Stimulated activated CD4-positive, alpha-beta T cell treated with anti-CD3 and anti-CD28 coated beads, Interleukin-2, amount 100 ng/mL, for 24 hours (primary cell): ENCODE measurements at regions not wholly inside any gene's neighbourhood (a gene's known extent, or its start where the extent isn't known, plus 50 kb on each side); places are given as distances from the start of the nearest gene placed in this dataset.

Source experiments
- DNase-seq, 2 donors: peaks; one replicate each; pipeline ENCODE4 v3.0.0-alpha.2; 2020

GRCh38 chr2:147709655-147710054 lies 135.2 kb upstream of the ACVR2A start:
- no peak for DNase-seq

DNA sequence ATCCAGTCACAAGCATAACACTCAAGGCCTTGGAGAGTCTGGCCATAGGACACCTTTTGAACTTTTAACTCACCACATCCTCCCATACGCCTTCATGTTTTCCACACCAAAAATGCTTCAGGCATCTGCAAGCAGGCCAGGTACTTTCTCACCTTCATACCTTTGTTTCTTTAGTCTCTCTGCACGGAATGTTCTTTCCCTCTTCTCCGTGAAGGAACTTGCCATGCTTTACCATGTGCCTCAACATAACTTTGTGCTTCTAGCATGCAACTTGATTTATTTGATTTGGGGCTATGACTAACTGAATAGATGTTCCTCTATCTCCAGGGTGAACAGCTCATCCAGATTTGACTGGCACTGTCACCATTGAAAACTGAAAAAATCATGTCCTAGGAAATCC lies 141.7 kb upstream of the ACVR2A start:
- DNase-seq: no peak

DNA sequence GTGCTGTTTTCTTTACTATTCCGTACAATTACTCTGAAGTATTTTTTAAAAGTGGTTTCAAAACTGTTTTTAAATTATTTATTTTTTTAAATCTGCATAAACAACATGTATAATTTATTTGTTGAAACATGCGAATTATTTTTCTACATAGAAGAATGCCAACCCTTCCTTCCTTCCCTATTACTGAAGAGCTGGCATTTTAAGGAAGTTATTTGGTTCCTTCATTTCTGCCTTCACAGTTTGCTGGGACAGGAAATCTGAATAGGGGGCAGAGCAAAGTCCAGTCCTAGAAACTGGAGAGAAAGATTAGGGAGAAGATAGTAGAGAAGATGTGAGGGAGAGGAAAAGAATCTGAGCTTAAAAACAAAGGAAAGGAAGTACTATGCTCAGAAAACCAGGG lies 146.7 kb upstream of the ACVR2A start:
- no peak for DNase-seq

GRCh38 chr2:147696426-147696825 lies 148.4 kb upstream of the ACVR2A start:
- no peak for DNase-seq

GRCh38 chr2:147689220-147689909 lies 155.5 kb upstream of the ACVR2A start:
- DNase-seq: no peak

GRCh38 chr2:147688242-147688641 lies 156.6 kb upstream of the ACVR2A start:
- DNase-seq: no peak

- DNase-seq: no peak
Observed at GRCh38 chr2:147686365-147686764, 158.5 kb upstream of the ACVR2A start.

- no peak for DNase-seq
Observed at GRCh38 chr2:147684903-147685302, 159.9 kb upstream of the ACVR2A start.

- DNase-seq: no peak
Observed at GRCh38 chr2:147683380-147683779, 161.4 kb upstream of the ACVR2A start.

DNA sequence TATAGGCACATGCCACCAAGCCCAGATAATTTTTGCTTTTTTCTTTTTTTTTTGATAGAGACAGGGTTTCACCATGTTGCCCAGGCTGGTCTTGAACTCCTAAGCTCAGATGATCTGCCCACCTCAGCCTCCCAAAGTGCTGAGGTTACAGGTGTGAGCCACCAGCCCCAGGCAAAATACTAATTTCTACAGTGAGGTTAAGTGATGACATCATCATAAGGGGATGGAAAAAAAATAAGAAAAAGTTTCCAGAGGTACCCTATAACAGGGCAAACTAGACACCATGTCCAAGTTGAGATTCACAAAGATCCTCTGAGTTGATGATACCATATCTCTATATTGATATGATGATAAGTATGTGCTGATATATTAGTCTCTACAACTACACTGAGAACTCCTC lies 163.7 kb upstream of the ACVR2A start:
- DNase-seq: no peak

DNA sequence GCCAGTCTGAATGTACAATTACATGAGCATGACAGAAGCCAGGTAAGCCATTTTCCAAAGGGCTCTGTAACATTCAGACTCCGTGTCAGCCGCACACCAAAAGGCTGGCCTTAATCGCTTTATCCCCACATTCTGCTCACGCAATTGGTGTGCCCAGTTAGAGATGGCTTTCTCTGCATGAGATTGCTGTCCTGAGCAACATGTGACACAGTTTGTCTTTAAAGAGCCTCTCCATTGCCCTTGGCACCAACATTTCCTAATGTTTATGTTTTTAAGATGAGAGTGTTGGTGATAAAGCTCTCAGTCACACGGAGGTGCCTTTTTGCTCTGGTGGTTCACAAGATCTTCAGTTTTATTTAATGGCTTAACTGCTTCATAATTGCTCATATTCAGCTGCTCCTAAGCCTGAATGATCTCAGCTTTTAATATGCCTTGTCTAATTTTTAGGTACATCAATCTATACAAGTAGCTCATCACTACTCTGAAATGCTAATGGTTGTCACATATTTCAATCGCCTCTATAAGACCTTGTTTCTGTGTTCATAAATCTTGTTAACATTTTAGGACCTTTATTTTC lies 164.8 kb upstream of the ACVR2A start:
- DNase-seq: no peak

- DNase-seq: no peak
Observed at GRCh38 chr2:147679191-147679954, 165.5 kb upstream of the ACVR2A start.

DNA sequence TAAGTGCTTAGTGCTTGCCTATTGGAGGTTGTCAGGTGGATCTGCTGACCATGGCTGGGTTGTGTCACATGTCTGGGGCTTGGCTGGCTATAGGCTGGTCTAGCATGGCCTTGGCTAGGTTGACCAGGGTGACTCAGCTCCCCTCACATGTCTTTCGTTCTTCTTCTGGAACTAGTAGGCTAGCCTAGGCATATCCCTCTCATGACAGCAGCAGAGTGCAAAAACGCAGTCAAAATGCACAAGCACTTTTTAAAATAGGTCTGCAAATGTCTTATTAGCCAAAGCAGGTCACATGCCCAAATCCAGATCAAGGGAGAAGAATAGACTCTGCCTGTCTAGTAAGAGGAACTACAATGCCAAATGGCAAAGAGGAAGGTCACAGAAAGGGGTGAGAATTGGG lies 179.7 kb upstream of the ACVR2A start:
- DNase-seq: no peak

DNA sequence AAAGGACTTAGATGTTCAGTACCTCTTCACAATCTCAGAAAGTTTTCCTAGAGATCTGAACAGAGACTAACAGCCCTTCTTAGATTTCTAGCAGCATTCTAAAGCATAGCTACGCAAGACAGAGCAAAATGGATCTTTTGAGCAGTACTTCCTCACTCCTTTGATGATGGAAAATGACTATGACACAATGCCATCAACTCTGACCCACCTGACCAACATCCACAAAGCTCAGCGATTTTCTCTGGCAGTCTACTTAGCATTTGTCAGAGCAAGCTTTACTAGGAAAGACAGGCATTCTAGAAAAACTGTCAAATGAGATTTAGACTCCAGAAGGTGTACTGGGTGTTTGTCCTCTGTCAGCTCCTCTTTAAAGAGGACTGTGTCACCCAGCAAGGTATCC lies 180.9 kb upstream of the ACVR2A start:
- no peak for DNase-seq

DNA sequence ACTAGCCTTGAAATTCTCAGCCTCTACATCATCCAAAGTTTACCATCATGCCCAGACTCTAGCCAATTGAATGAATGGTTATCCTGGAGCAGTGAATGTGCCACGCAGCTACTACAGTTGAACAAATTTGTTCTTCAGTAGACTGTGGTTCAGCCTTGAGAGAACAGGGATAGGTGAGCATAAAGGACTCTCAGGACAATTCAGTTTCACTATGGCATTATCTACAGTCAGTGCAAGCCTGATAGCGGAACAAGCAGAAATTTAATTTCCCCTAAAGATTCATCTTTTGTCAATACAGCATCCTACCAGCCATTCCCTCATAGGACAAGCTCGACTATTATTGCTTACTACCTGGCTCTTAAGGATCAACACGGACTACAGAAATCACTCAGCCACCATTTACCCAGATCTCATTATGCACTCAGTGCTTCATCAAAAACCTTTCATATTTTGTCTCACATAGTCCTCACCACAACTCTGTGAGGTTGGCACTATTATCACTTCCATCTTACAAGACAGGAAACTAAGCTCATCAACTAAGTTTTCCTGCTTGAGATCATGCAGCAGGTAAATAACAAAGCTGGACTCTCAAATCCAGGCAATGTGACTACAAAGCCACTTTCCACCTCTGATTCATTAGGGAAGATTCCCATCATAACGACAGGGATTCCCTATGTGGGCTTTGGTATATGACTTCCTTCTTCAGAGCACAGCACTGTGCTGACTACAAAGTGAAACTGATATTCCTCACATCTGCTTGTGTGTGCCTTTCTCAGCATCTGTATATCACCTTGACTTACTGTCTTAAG lies 181.5 kb upstream of the ACVR2A start:
- no peak for DNase-seq

DNA sequence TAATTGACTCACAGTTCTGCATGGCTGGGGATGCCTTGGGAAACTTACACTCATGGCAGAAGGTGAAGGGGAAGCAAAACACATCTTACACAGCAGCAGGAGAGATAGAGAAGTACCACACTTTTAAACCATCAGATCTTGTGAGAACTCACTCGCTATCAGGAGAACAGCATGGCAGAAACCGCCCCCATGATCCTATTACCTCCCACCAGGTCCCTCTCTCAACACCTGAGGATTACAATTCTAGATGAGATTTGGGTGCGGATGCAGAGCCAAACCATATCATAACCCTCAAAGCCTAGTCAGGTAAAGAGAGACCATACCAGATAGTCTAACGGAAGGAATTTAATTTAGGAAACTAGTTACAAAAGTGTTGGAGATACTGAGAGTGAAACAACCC lies 182.6 kb upstream of the ACVR2A start:
- DNase-seq: no peak

- no peak for DNase-seq
Observed at GRCh38 chr2:147660680-147661079, 184.1 kb upstream of the ACVR2A start.

DNA sequence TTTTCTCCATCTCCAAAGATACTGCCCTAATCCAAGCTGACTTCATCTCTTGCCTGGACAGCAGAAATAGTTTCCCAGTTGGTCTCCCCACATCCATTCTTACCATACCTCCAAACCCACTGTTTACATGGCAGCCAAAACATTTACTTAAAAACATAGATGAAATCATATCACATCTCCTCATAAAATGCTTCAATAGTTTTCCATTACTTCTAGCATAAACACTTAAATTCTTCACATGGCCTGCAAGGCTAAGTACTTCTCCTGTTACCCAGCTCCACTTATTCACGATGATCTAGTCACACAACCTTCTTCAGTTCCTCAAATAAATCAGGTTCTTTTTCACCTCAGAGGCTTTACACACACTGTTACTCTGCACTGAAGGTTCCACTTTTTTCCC lies 185.8 kb upstream of the ACVR2A start:
- no peak for DNase-seq

- DNase-seq: no peak
Observed at GRCh38 chr2:147657086-147658000, 187.5 kb upstream of the ACVR2A start.

- DNase-seq: no peak
Observed at GRCh38 chr2:147649998-147650397, 194.8 kb upstream of the ACVR2A start.

DNA sequence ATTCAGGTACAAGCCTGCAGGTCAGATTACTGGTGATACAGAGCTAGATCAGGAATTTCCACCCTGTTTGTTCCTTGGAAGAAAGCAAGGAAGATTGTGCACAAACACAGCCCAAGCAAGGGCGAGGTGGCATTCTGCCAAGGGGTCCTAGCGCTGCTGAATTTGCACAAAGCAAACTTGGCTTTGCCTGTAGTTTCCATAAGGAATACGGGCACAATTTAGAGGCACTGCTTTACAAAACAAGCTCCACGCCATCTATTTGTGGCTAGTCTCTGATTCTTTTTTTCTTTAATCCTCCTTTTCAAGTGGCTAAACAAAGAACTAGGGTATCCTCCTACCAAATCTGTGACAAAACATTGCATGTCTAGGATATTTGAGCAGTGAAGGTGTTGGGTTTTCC lies 195.5 kb upstream of the ACVR2A start:
- DNase-seq: no peak

- no peak for DNase-seq
Observed at GRCh38 chr2:147648471-147648870, 196.4 kb upstream of the ACVR2A start.
